ENCODE measurements at regions not wholly inside any gene's neighbourhood (a gene's known extent, or its start where the extent isn't known, plus 50 kb on each side); places are given as distances from the start of the nearest gene placed in this dataset.

GRCh38 chr16:17668386-17668785 is 197.6 kb upstream of the XYLT1 start:
- 14% methylated on average over 3 of the region's 3 CpGs for WGBS (ENCODE audit: low lambda C conversion rate)
- in situ Hi-C loops (cut with HindIII; ENCODE audit: extremely low pct_ligation_motif_present, low pct_unique_long_range_greater_than_20kb) = no loop called here

GRCh38 chr16:17666293-17666692 is 195.5 kb upstream of the XYLT1 start:
- no peak for DNase-seq (ENCODE audit: low spot score)
- Histone ChIP-seq H4K20me1 (ENCODE audit: insufficient read depth, low read length) (no peaks in the 10 kb centered on the region), H3K27me3 (ENCODE audit: control insufficient read depth in 1 of 2, insufficient read depth in 2 of 2, low read length in 2 of 2) (peaks cover 0 to 27% of the 10 kb centered on the region in 2 experiments; a peak in 2 of 5 replicates), H3K4me2 (ENCODE audit: low read depth, low read length) (no peak overlapping the region), H3K9ac (ENCODE audit: insufficient read depth, low read depth, low read length) (no peak overlapping the region), H3K4me3 (replicated peaks in 1 of 3; ENCODE audit: insufficient read depth in 1 of 3, low read depth in 2 of 3, low read length in 3 of 3) (no peak overlapping the region), H3K9me3 (ENCODE audit: low read length) (no peaks in the 10 kb centered on the region), H3K27ac (ENCODE audit: extremely low read length, insufficient read depth, low read length) (no peak overlapping the region), H3K4me1 (ENCODE audit: insufficient read depth, low read length) (no peaks in the 10 kb centered on the region), H3K36me3 (replicated peaks in 1 of 2; ENCODE audit: control insufficient read depth in 1 of 2, insufficient read depth in 2 of 2, low read length in 2 of 2) (no peaks in the 10 kb centered on the region), H3K79me2 (ENCODE audit: insufficient read depth, low read length) (no peaks in the 10 kb centered on the region), H2AFZ (ENCODE audit: low read length) (no peak overlapping the region)
- FAIRE-seq = no peak
- intact Hi-C loops (cut with micrococcal nuclease; ENCODE audit: unreplicated experiment) = no loop called here
- no peak for ATAC-seq
- no TSS peak for BruUV-seq (replicated peaks)
- POLR2A ChIA-PET = no interaction called here
- CTCF ChIA-PET (ENCODE audit: low intra/inter-chr PET ratio, low total read pairs) = no interaction called here
- in situ Hi-C loops (cut with HindIII; ENCODE audit: extremely low pct_ligation_motif_present, low pct_unique_long_range_greater_than_20kb) = no loop called here
- WGBS (ENCODE audit: low lambda C conversion rate) = 3% methylated on average over 3 of the region's 3 CpGs
- no peak for TF ChIP-seq FOXM1 (CRISPR knock-in tag; IDR thresholded peaks at IDR 0.05)
- no peak for TF ChIP-seq BCLAF1 (IDR thresholded peaks at IDR 0.05)
- no peak for TF ChIP-seq NFYB (CRISPR knock-in tag; IDR thresholded peaks at IDR 0.05)
- TF ChIP-seq ZFP1 (CRISPR knock-in tag; IDR thresholded peaks at IDR 0.05) = no peak
- TF ChIP-seq NFE2 (CRISPR knock-in tag; IDR thresholded peaks at IDR 0.05) = no peak
- no peak for TF ChIP-seq TMF1 (CRISPR knock-in tag; IDR thresholded peaks at IDR 0.05; ENCODE audit: low read depth)
- TF ChIP-seq ZFP36L1 (CRISPR knock-in tag; IDR thresholded peaks at IDR 0.05) = no peak
- no peak for TF ChIP-seq ELK4 (CRISPR knock-in tag; IDR thresholded peaks at IDR 0.05; ENCODE audit: borderline replicate concordance)
- no peak for TF ChIP-seq ZBTB49 (CRISPR knock-in tag; IDR thresholded peaks at IDR 0.05; ENCODE audit: borderline replicate concordance)
- TF ChIP-seq JUNB (CRISPR knock-in tag; IDR thresholded peaks at IDR 0.05; ENCODE audit: borderline replicate concordance) = no peak

More at GRCh38 chr16:17668386-17668785, 197.6 kb upstream of the XYLT1 start:
- ATAC-seq (no peak), DNase-seq (ENCODE audit: low spot score) (no peak), FAIRE-seq (no peak)
- POLR2A ChIA-PET = no interaction called here
- TF ChIP-seq DR1 (CRISPR knock-in tag; IDR thresholded peaks at IDR 0.05) (no peak), HOXD1 (CRISPR knock-in tag; IDR thresholded peaks at IDR 0.05) (no peak), PLSCR1 (CRISPR knock-in tag; IDR thresholded peaks at IDR 0.05; ENCODE audit: borderline replicate concordance) (no peak), ERF (CRISPR knock-in tag; IDR thresholded peaks at IDR 0.05) (no peak), ZNF30 (CRISPR knock-in tag; IDR thresholded peaks at IDR 0.05) (no peak)
- no peaks in the 10 kb centered on the region for H3K4me1 ChIP-seq (ENCODE audit: insufficient read depth, low read length)
- H3K27ac ChIP-seq (ENCODE audit: extremely low read length, insufficient read depth, low read length) = no peak overlapping the region
- intact Hi-C loops (cut with micrococcal nuclease; ENCODE audit: unreplicated experiment) = no loop called here
- H3K27me3 ChIP-seq (ENCODE audit: control insufficient read depth in 1 of 2, insufficient read depth in 2 of 2, low read length in 2 of 2) = peaks cover 0 to 26% of the 10 kb centered on the region in 2 experiments; a peak in 2 of 5 replicates
- CTCF ChIA-PET (ENCODE audit: low intra/inter-chr PET ratio, low total read pairs) = no interaction called here
- no peaks in the 10 kb centered on the region for H3K79me2 ChIP-seq (ENCODE audit: insufficient read depth, low read length)
- no peak overlapping the region for H3K4me2 ChIP-seq (ENCODE audit: low read depth, low read length)
- H4K20me1 ChIP-seq (ENCODE audit: insufficient read depth, low read length) = no peaks in the 10 kb centered on the region
- H3K9me3 ChIP-seq (ENCODE audit: low read length) = no peaks in the 10 kb centered on the region
- no peak overlapping the region for H3K9ac ChIP-seq (ENCODE audit: insufficient read depth, low read depth, low read length)
- H3K36me3 ChIP-seq (replicated peaks in 1 of 2; ENCODE audit: control insufficient read depth in 1 of 2, insufficient read depth in 2 of 2, low read length in 2 of 2) = no peaks in the 10 kb centered on the region
- no peak overlapping the region for H3K4me3 ChIP-seq (replicated peaks in 1 of 3; ENCODE audit: insufficient read depth in 1 of 3, low read depth in 2 of 3, low read length in 3 of 3)
- H2AFZ ChIP-seq (ENCODE audit: low read length) = no peak overlapping the region
- BruUV-seq (replicated peaks) = no TSS peak

All from HepG2 (cell line).